ENCODE measurements at regions not wholly inside any gene's neighbourhood (a gene's known extent, or its start where the extent isn't known, plus 50 kb on each side); places are given as distances from the start of the nearest gene placed in this dataset.

DNA sequence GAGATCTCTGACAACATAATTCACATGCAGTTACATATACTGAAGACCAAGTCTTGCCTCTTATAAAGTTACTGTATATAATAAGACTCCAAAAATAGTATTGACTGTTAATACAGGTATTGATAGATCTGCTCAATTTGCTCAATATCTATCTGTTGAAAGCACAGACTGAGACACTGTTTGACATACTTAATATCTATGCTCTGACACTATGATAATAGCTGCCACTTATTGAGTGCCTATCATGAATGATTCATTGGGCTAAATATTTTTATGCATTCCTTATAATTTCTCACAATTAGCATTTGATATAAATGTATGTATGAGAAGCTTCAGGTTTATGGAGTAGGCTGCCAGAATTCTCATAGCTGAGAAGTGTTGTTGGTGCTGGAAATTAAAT lies 1600.9 kb upstream of the IGFBP7 start:
- DNase-seq (ENCODE audit: low read depth, low spot score): no peak

DNA sequence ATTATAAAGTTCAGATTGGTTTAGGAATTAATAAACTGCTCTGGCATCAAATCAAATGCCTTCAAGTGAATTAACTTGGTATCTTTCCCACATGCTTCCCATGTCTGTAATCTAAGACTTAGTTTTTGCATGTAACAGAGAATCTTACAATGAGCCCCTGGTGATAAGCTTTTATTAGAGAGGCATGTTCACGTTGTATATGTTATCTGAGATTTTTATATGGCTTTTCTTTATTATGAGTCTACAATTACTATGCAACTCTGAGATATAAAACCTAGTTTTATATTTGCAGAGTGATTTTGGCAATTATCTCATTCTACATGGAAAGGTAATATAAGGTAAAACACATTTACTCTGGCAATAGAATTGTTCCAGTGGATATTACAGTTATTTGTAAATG lies 1578.4 kb upstream of the IGFBP7 start:
- no peak for DNase-seq (ENCODE audit: low read depth, low spot score)

DNA sequence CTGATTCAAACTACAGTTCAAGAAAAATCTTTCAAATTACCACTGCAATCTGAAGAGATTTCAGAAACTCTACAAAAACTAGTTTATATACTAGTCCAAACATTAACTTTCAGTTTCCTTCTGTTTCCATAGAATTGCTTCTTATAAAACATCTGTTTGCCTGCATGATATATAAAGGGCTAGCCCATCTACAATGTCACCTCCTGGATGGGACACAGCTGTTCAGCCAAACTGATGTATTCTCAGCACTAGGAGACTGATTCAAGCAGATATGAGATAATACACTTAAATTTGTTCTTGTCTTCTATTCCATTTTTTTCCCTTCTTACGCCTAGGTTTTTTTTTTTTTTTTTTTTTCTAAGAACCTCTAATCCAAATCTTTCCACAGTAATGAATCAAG lies 1569.7 kb upstream of the IGFBP7 start:
- no peak for DNase-seq (ENCODE audit: low read depth, low spot score)

DNA sequence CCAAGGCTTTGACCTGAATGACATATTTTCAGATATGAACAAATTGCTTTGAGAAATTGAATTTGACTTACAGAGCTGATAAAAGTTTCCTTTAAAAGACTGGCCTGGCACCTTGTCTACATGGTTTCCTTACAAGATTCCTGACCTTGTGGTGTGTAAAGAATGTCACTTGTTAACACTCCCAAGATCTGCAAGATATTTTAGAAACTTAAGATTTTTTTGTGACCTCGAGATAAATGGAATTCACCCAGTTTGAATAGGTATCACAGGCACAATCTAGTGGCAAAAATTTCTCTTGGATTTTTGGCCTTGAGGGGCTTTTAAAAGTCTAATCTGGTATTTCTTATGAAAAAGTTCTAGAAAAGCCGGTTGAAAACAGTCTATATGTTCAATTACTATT lies 1568.9 kb upstream of the IGFBP7 start:
- no peak for DNase-seq (ENCODE audit: low read depth, low spot score)

DNA sequence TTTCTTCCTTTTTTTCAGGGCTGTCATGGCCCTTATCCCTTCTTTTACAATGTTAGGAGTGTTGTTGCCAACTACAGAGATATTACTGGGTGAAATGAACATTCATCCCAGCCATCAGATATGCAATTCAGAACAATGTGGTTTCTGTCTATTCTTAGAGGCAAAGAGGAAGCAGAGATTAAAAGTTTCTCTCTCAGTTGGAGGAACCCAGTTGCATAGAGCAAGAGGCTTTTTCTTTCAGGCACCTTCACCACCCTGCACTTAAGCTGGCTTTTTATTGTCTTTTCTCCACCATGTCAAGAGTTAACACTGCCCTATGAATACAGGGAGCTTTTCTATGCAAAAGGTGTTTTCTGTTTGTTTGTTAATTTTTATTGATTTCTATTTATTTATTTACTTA lies 1559.6 kb upstream of the IGFBP7 start:
- no peak for DNase-seq (ENCODE audit: low read depth, low spot score)

DNA sequence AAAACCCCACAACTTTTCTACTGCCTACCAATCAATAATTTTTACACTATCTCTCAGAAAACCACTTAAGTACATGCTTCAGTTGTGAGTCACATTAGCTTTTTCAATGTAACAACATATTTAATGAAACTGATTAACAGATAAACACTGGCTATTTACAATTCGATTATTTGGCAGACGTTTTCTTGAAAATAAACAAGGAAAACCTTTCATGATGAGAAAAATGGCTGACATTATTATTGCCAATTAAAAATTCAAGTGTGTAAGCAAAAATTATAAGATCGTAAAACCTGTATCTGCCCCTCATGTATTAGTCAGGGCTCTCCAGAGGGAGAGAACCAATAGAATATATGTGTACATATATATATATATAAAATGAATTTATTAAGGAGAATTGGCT lies 1555.5 kb upstream of the IGFBP7 start:
- no peak for DNase-seq (ENCODE audit: low read depth, low spot score)

DNA sequence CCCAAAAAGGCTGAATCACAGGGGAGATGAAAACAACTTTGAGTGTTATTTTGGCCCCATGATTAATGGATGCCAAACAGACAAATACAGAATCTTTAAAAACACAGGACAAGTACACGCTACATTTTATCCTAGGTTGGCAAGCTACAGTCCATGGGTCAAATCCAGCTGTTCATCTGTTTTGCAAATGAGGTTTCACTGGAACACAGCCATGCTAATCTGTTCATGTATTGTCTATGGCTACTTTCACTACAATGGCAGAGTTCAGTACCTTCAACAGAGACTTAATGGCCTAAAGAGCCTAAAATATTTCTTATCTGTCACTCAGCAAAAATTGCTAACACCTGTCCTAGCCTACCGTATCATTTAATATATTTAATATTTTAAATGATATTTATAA lies 1548.5 kb upstream of the IGFBP7 start:
- DNase-seq (ENCODE audit: low read depth, low spot score): no peak

DNA sequence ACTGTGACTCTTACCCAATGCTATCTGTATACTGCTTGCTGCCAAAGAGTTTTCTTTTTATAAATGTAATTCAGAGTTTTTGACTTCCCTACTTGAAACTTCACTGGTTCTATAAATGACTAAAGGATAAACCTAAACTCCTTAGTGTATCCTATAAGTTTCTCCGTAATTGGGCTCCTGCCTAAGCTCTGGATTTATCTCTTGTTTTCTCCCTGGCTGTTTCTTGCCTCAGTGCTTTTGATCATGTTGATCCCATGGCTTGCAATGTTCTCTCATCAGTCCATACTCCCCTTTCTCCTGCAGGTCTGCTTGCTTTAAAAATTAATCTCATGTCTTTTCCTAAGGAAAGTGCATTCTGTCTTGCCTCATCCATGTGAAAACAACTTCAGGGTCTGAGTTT lies 1543.1 kb upstream of the IGFBP7 start:
- DNase-seq (ENCODE audit: low read depth, low spot score): no peak

DNA sequence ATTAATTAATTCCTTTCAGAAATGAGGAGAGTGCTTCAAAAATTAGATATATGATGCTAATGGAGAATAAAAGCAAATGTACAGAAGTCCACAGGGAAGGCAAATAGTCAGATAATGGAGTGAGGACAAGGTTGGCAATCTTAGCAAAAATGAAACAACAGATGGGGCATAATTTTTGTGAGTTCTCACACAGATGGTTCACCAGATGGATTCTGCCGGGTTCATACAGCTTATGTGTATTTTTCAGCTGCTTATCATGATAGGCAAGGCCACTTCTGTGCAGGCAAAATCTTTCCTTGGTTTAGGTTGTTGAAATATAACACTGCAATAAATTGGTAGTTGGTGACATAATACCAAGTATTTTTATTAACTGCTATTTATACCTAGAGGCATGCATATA lies 1539.0 kb upstream of the IGFBP7 start:
- DNase-seq (ENCODE audit: low read depth, low spot score): no peak

DNA sequence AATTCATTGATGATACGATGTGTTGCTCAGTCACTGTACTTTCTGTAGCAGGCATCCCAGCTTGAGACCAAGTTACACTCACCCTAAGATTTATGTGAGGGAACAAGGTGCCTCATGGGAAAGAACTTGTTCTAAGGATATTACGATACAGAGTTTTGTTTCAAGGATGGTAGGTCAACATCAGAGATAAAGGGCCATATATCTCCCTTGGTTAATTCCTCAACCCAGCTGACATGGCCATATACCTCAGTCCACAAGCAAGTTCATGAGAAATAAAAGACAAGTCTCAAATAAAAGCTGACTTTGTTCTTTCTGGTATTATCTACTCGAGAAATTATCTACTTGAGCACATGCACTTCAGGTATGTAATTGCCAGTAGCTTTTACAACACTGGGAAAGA lies 1535.9 kb upstream of the IGFBP7 start:
- no peak for DNase-seq (ENCODE audit: low read depth, low spot score)

DNA sequence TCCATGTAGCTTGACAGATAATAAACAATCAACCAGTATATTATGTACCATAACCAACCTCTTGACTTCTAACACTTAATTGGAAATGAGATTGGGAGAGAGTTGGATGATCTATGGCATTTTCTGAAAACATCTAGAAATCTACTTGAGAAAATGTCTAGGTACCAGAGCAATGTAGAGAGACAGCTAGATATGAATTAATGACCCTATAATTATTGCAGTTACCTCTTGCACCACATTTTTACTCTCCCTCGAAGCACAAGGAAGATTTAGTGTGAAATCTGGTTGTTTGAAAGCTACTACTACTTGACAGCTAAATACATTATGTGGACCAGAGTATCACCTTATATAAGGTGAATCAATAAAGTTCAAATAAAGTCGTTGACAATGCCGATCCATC lies 1534.4 kb upstream of the IGFBP7 start:
- no peak for DNase-seq (ENCODE audit: low read depth, low spot score)

DNA sequence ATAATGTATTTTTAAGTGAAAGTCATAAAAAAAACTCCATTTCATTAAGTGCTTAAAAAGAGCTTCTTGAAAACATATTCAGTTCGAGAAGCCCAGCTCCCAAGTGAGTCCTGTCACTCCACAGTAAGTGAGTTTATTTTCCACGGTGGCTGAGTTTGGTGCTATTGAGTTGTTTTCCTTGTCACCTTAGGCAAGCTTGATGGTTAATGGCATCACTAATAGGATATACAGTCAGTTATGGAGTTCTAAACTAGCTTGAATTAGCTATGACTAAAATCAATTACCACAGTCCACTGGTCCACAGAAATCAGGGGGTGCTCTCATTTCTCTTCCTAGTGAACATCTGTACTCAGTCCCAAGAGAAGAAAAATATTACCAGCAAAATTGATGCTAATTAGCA lies 1526.2 kb upstream of the IGFBP7 start:
- no peak for DNase-seq (ENCODE audit: low read depth, low spot score)

DNA sequence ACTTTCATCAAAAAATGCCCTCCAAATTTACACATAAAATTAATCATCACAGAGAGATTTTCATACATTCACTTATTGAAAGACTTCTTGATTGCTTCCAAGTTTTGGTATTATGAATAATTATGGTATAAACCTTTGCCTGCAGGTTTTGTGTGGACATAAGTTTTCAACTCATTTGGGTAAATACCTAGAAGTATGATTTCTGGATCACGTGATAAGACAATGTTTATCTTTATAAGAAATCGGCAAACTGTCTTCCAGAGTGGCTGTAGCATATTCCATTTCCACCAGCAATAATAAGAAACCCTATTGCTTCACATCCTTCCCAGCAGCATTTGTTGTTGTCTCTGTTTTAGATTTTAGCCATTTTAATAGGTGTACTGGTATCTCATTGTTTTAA lies 1507.0 kb upstream of the IGFBP7 start:
- no peak for DNase-seq (ENCODE audit: low read depth, low spot score)

DNA sequence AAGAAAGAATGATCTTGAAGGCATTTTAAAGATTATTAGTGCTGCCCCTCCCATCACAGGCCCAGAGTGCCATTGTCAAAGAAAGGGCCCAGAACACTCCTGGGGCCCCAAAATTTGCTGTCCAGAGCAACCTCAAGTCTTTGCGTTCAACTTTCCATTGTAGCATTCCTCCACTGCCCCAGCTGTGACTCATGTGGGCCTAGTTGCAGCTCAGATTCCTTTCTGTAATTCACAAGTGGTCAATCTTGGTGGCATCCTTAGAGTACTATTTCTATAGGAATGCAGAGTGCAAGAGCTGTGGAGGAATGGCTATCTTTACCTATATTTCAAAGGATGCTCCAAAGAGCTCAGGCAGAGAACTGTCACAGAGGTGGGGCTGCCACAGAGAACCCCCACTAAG lies 1500.8 kb upstream of the IGFBP7 start:
- DNase-seq (ENCODE audit: low read depth, low spot score): no peak

DNA sequence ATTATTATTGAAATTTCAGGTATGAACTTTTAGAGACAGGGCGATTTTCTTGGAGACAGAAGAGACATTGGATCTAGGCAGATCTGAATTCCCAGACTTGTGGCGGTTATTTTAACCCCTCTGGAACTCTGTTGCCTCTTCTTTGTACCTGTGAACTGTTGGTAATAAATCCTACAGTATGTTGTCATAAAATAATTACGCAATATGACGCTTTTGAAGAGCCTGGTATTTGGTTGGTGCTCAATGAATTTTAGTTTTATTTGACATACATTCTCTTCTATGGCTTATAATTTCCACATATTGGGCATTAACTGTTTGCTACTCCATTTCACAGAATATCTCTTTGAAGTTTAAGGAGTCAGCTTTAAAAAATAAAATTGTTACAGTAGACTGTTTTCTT lies 1496.1 kb upstream of the IGFBP7 start:
- no peak for DNase-seq (ENCODE audit: low read depth, low spot score)

DNA sequence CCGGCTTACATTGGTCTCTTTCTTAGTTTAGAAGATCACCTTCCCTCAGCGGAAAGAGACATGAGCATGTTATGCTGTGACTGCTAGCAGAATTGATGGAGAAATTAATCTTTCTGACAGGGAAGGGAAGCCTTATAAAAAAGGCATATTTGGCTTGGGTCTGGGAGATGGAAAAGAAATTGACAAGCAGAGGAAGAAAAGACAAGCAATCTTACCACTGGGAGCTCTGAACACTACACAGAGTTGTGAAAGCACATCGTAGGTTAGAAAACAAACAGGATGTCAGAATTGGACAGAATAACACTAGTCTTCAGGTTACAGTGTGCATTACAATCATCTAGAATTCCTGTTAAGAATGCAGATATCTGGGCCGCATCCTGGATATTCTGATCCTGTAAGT lies 1493.8 kb upstream of the IGFBP7 start:
- no peak for DNase-seq (ENCODE audit: low read depth, low spot score)

DNA sequence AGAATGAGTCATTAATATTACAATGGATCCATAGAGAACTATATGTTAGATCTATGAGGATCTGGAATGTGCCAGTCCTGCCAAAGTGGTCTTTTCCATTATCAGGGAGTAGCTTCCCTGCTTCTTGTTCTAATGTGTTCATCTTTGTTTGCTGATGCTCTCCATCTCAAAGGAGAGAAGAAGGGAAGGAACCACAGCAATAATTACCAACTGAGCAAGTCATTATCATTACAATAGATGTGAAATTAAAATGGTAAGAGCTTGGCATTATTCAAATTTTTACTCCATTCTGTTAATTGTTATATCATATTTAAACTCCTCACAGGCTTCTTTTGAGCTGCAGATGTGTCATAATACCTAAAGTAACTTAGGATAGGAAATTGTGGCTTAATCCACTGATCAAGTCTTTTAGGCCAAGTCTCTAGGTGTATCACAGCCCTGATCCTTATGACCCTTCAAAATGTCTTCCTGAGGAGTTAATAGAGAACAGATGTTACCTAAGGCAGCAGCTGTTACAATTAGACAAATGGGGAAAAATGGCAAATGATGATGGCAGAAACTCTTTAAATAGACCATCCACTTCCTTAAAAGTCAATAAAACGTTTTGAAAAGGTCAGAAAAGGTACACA lies 1492.7 kb upstream of the IGFBP7 start:
- DNase-seq (ENCODE audit: low read depth, low spot score): no peak

DNA sequence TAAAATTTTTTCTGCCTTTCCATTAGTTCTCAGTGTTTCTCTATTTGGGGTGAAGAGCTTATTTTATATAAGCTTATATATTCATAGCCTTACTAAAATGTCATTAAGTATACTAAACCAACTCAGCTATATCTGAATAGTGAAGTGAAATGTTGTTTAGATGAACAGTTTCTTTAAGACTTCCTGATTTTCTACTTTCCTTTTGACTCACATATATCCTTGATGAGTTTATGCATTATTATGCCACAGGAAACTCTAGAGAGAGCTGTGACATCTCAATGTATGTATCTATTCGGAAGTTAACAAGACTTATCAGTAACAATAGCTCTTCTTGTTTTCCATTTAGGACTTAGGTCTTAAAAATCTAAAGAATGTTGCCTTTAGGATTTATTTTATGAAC lies 1491.8 kb upstream of the IGFBP7 start:
- DNase-seq (ENCODE audit: low read depth, low spot score): no peak

DNA sequence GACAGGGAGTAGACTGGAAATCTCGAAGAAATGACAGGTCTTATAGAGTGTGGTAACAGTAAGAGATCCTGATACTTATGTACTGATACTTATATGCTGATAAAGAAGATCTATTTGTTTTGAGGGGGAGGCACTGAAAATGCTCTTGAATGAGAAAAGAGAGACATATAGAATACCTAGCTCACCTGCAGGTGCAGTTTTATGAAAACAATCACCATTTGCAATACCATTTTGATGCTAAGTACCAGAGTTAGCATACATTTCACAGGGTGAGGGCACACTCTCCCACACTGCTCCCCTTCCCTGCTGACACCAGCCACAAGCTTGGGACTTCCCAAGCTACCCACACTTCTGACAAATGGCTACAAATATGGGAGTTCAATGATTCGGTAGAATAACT lies 1490.1 kb upstream of the IGFBP7 start:
- no peak for DNase-seq (ENCODE audit: low read depth, low spot score)

DNA sequence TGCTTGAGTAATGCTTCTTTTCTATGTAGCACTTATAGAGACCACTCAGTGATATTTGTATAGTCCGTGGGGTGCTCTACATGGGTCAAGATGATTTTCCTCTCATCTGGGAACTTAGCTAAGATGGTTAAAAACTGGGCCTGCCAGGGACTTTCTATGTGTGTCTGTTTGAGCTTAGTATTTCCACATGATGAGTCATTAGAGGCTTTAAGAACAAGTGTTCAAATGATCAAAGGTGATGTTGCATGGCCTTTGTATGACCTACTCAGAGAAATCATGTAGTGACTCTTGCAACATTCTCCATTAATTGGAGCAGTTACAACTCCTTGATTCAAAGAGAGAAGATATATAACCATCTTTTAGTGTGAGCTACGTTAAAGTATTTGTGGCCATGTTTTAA lies 1480.5 kb upstream of the IGFBP7 start:
- DNase-seq (ENCODE audit: low read depth, low spot score): no peak

DNA sequence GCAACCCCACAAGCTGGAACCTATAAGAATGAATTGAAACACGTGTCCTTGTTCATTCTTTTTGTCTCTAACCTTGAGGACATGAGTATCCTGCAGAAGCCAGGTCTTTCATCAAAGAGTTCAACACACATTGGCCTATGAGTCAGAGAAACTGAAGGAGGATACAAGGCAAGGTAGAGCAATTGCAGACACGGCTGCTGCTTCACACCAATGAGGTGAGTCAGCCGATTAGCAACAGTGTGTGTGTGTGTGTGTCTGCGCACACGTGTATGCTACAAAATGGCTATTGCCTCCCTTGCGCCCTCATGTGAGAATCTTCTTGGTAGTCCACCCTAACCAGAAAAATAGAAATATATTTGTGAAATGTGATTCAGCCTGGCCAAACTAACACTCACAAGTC lies 1477.7 kb upstream of the IGFBP7 start:
- no peak for DNase-seq (ENCODE audit: low read depth, low spot score)

DNA sequence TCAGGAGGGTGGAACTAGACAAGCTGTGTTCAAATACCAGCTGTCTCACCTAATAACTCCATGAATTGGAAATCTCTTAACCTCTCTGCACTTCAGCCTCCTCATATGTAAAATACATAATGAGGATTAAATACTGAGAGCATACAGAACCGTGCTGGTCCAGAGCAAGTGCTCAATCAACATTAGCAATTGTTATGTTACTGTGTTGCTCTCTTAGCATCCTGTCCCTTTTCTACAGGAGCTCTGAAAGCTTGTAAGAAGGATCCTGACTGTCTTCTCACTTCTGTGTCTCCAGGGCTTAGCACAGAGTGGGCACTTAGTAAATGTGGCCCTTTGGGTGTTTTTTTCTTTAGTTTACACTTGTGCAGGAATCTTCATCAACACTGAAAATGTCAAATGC lies 1456.1 kb upstream of the IGFBP7 start:
- no peak for DNase-seq (ENCODE audit: low read depth, low spot score)

DNA sequence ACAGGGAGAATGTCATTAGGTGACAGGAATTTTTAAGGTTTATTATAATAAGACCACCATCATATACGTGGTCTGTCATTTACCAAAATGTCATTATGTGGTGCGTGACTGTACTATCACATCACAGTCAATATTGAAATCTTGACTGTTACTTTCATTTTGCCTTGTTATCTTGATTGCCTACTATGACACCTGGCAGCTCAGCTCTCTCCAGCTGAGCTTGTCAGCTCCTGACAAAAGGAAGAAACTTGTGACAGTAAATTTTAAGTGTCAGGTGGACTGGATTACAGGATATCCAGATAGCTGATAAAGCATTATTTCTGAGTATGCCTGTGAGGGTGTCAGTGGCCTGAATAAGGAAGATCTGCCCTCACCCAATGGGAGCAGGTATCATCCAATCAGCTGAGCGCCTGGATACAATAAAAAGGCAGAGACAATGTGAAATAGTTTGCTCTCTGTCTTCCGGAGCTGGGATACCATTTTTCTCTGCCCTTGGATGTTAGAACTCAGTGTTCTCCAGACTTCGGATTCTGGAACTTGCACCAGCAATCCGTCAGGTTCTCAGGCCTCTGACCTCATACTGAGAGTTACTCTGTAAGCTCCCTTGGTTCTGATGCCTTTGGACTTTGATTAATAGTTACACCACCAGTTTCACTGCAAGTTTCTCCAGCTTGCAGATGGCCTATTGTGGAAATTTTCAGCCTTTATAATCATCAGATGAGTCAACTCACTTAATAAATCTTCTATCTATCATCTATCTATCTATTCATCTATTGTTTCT lies 1454.7 kb upstream of the IGFBP7 start:
- DNase-seq (ENCODE audit: low read depth, low spot score): no peak

DNA sequence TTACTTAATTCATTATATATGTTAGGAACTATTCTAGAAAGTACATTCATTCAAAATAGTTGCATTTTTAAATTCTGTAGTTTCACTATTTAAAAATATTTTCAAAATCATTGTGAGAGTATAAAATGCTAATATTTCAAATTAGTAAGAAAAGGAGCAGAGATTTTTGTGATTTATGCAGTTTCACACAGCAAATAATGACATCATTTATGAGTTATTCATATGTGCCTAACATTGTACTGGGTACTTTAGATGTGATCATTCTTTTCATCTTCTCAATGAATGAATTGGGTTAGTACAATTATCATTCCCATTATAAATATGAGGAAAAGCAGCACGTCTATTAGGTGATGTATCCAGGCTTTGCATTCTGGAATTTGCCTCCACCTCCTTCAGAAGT lies 1451.0 kb upstream of the IGFBP7 start:
- DNase-seq (ENCODE audit: low read depth, low spot score): no peak
